ENCODE measurements at regions not wholly inside any gene's neighbourhood (a gene's known extent, or its start where the extent isn't known, plus 50 kb on each side); places are given as distances from the start of the nearest gene placed in this dataset.

DNA sequence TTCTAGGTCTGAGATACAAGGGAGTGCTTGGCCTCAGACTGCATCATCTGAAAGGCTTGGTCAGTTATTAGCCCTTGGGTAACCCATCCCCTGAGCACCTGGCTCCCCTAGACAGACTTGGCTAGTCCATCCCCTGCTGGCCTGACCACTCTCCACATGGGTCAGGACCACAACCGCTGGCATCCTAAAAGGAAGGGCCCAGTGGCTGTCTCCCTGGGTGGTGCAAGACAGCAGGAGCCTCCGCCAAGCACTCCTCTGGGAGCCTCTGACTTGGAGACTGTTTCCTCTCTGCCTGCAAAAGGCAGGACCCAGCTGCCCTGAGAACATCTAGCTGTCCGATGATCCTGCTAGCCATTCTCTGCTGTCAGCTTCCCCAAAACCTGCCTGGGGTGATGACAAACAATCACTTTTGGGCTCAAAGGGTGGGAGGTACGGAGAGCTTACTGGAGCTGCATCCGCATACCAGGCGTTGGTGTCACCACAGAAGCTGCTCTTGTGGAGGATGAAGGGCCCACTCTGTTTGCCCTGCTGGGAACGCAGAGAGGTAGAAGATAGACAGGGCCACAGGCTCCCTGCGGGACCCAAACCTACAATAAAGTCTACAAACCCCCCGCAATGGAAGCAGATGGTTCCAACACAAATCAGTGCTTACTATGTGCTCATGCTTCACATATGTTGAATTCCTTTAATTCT lies 108.0 kb upstream of the PRR20G start:
- no peak for DNase-seq (ENCODE audit: extremely low spot score, unreplicated experiment)
- H3K27ac Mint-ChIP-seq (ENCODE audit: unreplicated experiment), result no peak overlapping the region
- no peaks in the 10 kb centered on the region for H3K4me1 Mint-ChIP-seq (ENCODE audit: unreplicated experiment)
- H3K27me3 Mint-ChIP-seq (ENCODE audit: unreplicated experiment), result peaks cover 25% of the 10 kb centered on the region
- H3K36me3 Mint-ChIP-seq (ENCODE audit: unreplicated experiment), result no peaks in the 10 kb centered on the region
- no peaks in the 10 kb centered on the region for H3K9me3 Mint-ChIP-seq (ENCODE audit: unreplicated experiment)
- TF ChIP-seq, protein P1, sequence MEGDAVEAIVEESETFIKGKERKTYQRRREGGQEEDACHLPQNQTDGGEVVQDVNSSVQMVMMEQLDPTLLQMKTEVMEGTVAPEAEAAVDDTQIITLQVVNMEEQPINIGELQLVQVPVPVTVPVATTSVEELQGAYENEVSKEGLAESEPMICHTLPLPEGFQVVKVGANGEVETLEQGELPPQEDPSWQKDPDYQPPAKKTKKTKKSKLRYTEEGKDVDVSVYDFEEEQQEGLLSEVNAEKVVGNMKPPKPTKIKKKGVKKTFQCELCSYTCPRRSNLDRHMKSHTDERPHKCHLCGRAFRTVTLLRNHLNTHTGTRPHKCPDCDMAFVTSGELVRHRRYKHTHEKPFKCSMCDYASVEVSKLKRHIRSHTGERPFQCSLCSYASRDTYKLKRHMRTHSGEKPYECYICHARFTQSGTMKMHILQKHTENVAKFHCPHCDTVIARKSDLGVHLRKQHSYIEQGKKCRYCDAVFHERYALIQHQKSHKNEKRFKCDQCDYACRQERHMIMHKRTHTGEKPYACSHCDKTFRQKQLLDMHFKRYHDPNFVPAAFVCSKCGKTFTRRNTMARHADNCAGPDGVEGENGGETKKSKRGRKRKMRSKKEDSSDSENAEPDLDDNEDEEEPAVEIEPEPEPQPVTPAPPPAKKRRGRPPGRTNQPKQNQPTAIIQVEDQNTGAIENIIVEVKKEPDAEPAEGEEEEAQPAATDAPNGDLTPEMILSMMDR (IDR thresholded peaks at IDR 0.05), result no peak
- H3K4me3 Mint-ChIP-seq (ENCODE audit: unreplicated experiment), result no peak overlapping the region

DNA sequence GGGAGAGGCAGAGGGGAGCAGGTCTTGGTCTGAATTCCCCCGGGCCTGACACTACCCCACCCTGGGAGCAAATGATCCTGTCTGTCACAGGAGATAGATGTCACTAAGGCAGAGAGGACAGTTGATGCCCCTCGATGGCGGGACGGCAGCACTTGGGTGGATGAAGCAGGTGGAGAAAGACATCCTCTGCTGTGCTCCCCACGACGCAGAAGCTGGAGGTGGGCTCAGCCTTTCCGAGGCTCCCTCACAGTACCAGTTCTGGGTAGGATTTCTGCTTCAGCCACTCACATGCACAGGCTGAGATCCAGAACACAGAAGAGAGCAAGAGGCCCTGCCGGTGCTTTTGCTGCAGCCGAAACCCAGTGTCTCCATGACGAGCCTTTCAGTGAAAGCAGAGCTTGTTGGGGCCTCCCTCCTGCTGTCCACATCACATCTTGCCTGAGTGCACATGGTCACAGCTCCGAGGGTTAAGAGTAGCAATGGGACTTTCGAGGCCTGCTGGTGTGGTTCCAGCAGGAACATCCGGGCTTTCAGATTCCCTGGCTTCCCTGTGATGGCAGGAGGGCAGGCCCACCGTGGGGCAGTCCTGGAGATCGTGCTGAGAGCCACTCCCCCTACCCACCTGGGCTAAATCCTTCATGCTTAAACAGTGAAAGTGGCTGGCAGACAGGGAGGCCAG lies 107.3 kb upstream of the PRR20G start:
- no peaks in the 10 kb centered on the region for H3K4me1 Mint-ChIP-seq (ENCODE audit: unreplicated experiment)
- H3K9me3 Mint-ChIP-seq (ENCODE audit: unreplicated experiment), result no peaks in the 10 kb centered on the region
- H3K36me3 Mint-ChIP-seq (ENCODE audit: unreplicated experiment), result no peaks in the 10 kb centered on the region
- TF ChIP-seq, protein P1 (IDR thresholded peaks at IDR 0.05), result no peak
- H3K27me3 Mint-ChIP-seq (ENCODE audit: unreplicated experiment), result peaks cover 18% of the 10 kb centered on the region
- H3K4me3 Mint-ChIP-seq (ENCODE audit: unreplicated experiment), result no peak overlapping the region
- no peak overlapping the region for H3K27ac Mint-ChIP-seq (ENCODE audit: unreplicated experiment)
- DNase-seq (ENCODE audit: extremely low spot score, unreplicated experiment), result no peak

DNA sequence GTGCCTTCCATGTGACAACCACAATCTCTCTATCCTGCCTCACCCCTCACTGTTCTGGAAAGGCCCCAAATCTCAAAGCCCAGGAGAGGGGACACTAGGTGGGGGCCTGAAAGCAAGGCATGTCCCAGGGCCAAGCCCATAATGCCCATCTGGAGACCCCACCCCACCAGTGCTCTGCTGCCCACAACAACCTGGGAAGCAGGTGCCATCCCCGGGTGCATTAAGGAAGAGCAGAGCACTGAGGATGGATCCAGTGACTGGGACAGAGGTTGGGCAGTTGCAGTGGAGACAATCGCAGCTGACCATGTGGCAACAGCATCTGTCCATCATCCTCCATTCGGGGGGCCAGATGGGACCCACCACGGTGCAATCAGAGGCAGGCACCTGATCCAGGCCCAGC lies 106.2 kb upstream of the PRR20G start:
- no peaks in the 10 kb centered on the region for H3K9me3 Mint-ChIP-seq (ENCODE audit: unreplicated experiment)
- H3K4me1 Mint-ChIP-seq (ENCODE audit: unreplicated experiment), result no peaks in the 10 kb centered on the region
- no peak overlapping the region for H3K4me3 Mint-ChIP-seq (ENCODE audit: unreplicated experiment)
- no peak for DNase-seq (ENCODE audit: extremely low spot score, unreplicated experiment)
- TF ChIP-seq, protein P1 (IDR thresholded peaks at IDR 0.05), result no peak
- no peaks in the 10 kb centered on the region for H3K36me3 Mint-ChIP-seq (ENCODE audit: unreplicated experiment)
- H3K27ac Mint-ChIP-seq (ENCODE audit: unreplicated experiment), result no peak overlapping the region
- H3K27me3 Mint-ChIP-seq (ENCODE audit: unreplicated experiment), result peaks cover 13% of the 10 kb centered on the region

DNA sequence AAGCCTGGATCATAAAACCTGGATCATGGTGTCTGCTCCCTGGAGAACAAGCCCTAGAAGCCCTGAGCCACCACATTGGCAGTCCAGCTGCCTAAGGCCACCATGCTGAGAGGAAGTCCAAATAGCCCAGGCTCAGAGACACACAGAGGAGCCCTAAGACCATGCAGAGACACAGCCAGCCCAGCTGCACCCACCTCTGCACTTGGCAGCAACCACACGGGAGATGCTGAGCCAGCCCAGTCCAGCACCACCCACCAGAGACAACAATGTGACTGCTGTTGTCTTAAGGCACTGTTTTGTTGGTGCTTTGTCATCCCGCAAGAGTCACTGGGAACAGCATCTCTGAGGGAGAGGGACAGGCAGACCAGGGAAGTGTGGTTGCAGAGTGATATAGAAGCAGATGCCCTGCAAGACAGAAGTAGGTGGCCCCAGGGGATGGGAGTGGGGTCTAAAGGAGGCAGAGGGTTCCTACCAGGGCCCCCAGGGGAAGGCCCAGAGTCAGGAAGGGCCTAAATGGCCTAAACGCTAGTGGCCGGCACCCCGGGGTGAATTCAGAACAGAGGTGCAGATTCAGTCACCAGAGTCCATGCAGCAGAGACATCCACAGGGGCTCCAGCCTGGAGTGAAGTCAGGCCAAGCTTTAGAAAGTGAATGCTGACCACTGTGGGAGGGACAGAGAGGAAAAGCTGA lies 105.4 kb upstream of the PRR20G start:
- Mint-ChIP-seq H3K4me3 (ENCODE audit: unreplicated experiment) (no peak overlapping the region), H3K27ac (ENCODE audit: unreplicated experiment) (no peak overlapping the region), H3K9me3 (ENCODE audit: unreplicated experiment) (no peaks in the 10 kb centered on the region), H3K36me3 (ENCODE audit: unreplicated experiment) (no peaks in the 10 kb centered on the region), H3K4me1 (ENCODE audit: unreplicated experiment) (no peaks in the 10 kb centered on the region), H3K27me3 (ENCODE audit: unreplicated experiment) (peaks cover 7% of the 10 kb centered on the region)
- DNase-seq (ENCODE audit: extremely low spot score, unreplicated experiment), result no peak
- TF ChIP-seq, protein P1 (IDR thresholded peaks at IDR 0.05), result no peak

DNA sequence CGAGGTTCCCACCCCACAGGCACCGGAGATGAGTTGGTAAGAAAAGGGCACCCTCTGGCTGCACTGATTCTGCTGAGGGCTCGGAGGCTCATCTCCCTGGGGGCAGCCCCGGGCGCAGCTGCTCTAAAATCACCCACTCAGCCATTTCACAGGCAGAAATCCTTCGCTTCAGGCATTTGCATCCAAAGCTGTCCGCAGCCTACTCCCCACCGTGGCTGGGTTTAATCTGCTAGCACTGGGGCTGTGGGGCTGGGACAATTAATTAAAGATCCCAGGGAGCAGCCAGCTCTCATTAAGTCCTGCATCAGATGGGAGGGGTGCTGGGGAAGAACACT lies 104.3 kb upstream of the PRR20G start:
- H3K27me3 Mint-ChIP-seq (ENCODE audit: unreplicated experiment), result peaks cover 1% of the 10 kb centered on the region
- no peaks in the 10 kb centered on the region for H3K4me1 Mint-ChIP-seq (ENCODE audit: unreplicated experiment)
- no peaks in the 10 kb centered on the region for H3K36me3 Mint-ChIP-seq (ENCODE audit: unreplicated experiment)
- H3K27ac Mint-ChIP-seq (ENCODE audit: unreplicated experiment), result no peak overlapping the region
- H3K4me3 Mint-ChIP-seq (ENCODE audit: unreplicated experiment), result no peak overlapping the region
- TF ChIP-seq, protein P1 (IDR thresholded peaks at IDR 0.05), result no peak
- DNase-seq (ENCODE audit: extremely low spot score, unreplicated experiment), result no peak
- no peaks in the 10 kb centered on the region for H3K9me3 Mint-ChIP-seq (ENCODE audit: unreplicated experiment)

All from osteocyte (in vitro differentiated cells).